ENCODE measurements at regions not wholly inside any gene's neighbourhood (a gene's known extent, or its start where the extent isn't known, plus 50 kb on each side); places are given as distances from the start of the nearest gene placed in this dataset.

GRCh38 chr21:24336491-24336890 is 1270.8 kb downstream of the MRPL39 start:
- no peak for TF ChIP-seq CTCF (conservative IDR thresholded peaks at IDR 0.05; ENCODE audit: low read depth in 2 of 2)
- TF ChIP-seq EZH2 (IDR thresholded peaks at IDR 0.05; ENCODE audit: low read depth, unreplicated experiment), result no peak
- no peak for TF ChIP-seq EZH2phosphoT487 (IDR thresholded peaks at IDR 0.05; ENCODE audit: unreplicated experiment)
- TF ChIP-seq ZNF462 (CRISPR knock-in tag; IDR thresholded peaks at IDR 0.05), result no peak
- no peak for TF ChIP-seq POLR2AphosphoS5 (IDR thresholded peaks at IDR 0.05; ENCODE audit: low read depth)
- no peak for TF ChIP-seq REST (IDR thresholded peaks at IDR 0.05; ENCODE audit: unreplicated experiment)
- no peak for TF ChIP-seq ETS1 (IDR thresholded peaks at IDR 0.05)

Measured in GM23338 (cell line).